NOMO-1 treated with DMSO at 0.1 percent for 48 hours (cell line): ENCODE measurements at regions not wholly inside any gene's neighbourhood (a gene's known extent, or its start where the extent isn't known, plus 50 kb on each side); places are given as distances from the start of the nearest gene placed in this dataset.
"Not testable (repeated sequence)": the region's sequence is repeated elsewhere in the genome, so short reads cannot be mapped to it uniquely, and the experiment has no call there.

ENCODE experiments used
- DNase-seq: peaks from one replicate; lab custom pipeline; 2025; ENCODE audit not compliant: unreplicated experiment; lab: John Stamatoyannopoulos, UW

GRCh38 chr6:159416891-159417560, 247.8 kb downstream of the FNDC1 start:
- no peak for DNase-seq

DNA sequence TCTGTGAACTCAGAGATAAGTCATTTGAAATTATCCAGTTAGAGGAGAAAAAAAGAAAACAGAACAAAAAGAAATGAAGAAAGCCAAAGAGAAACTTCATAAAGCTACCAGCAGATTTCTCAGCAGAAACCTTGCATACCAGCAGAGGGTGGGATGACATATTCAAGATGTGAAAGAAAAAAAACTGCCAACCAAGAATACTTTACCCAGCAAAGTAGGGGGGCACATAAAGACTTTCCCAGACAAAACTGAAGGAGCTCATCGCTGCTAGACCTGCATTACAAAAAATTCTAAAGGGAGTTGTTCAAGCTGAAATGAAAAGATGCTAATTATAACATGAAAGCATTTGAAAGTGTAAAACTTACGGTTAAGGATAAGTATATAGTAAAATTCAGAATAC, 246.3 kb downstream of the FNDC1 start:
- DNase-seq, result no peak

DNA sequence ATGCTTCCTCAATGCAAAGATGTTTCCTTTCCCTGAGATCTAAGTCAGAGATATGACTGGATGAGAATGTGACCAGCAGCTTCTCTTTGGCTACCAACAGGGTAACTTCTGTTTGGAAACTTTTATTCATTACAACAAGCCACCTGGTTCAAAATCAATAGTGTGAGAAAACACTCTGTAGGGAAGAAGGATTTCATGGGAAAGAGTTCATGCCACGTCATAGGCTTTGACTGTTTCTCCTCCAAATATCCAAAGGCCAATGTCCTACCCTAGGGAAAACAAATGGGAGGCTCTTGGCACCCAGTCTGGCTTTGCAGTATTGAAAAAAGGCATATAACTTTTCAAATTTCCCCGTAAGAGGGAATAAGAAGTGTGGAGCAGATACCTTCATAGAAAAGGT, 245.5 kb downstream of the FNDC1 start:
- no peak for DNase-seq

DNA sequence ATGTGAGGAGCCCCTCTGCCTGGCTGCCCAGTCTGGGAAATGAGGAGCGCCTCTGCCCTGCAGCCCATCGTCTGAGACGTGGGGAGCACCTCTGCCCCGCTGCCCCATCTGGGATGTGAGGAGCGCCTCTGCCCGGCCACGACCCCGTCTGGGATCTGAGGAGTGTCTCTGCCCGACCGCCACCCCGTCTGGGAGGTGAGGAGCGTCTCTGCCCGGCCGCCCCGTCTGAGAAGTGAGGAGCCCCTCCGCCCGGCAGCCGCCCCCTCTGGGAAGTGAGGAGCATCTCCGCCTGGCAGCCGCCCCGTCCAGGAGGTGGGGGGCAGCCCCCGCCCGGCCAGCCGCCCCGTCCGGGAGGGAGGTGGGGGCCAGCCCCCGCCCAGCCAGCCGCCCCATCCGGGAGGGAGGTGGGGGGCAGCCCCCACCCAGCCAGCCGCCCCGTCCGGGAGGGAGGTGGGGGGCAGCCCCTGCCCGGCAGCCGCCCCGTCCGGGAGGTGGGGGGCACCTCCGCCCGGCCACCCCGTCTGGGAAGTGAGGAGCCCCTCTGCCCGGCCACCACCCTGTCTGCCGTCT, 238.1 kb downstream of the FNDC1 start:
- DNase-seq, result not testable (repeated sequence)

DNA sequence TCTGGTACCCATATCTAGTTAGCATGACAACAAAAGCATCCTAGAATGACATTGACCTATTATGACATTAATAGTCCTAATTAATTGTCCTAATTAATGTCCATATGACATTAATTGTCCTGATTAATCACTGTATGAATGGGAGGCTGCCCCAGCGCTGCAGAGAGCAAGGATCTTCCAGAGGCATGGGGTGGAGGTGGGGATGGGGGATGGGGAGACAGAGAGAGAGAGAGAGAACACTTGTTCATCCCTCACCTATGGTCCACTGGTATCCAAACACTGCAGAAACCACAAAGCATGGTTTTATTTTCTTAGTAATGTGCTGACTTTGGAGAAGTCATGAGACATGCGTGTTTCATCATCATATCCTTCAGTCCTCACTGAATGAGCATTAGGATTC, 235.1 kb downstream of the FNDC1 start:
- DNase-seq, result no peak

DNA sequence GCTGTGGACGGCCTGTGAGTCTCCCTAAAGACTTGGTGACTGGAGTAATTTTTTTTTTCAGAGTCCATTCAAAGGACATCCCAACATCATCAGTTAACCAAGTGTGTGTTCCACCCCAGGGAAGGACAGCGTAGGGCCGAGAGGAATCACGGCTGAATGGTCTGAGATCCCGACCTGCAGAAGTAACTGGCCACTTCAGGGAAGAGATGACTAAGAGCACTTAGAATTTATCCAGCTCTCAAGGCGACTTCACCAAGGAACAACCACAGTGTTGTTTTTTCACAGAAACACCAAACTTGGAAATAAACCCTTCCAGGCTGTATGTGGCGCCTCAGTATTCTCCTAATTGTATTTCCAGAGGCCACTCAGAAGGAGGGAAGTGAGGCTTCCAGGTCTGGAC, 231.6 kb downstream of the FNDC1 start:
- no peak for DNase-seq

DNA sequence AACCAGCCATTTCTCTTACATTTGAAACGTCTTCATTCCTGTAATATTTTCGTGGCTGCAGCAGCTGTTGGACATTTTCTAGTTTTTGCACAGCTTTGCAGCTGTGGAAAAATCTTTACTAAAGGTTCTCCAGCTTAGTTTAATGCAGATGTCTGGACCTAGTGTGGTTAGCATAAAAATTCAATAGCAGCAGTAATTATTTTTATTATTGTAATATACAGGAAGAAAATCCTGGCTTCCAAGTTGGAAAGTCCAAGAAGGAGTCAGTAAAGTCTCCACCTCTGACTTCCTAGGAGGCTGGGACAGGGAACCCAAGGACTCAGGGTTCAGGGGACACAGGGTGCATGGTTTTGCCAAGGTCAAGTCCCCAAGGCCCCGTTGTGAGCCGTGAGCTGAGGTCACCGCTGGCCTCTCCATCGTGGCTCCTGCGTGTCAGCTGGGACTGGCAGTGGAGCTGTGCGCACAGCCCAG, 230.6 kb downstream of the FNDC1 start:
- no peak for DNase-seq

GRCh38 chr6:159398633-159399032, 229.4 kb downstream of the FNDC1 start:
- DNase-seq, result no peak

DNA sequence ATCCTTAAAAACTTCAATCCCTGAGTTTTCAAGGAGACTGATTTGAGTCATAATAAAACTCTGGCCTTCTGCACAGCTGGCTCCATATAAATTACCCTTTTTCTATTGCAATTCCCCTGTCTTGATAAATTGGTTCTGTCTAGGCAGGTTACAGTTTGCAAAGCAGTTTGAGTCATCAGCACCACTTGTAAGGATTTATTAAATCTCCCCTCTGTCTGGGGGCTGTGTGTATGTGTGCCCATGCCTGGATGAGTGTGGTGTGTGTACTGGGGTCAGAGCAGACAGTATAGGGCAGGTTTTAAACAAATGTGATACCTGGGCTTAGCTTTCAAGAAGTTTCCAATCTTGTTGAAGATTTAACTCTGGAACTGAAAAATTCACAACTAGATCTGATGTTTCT, 228.6 kb downstream of the FNDC1 start:
- DNase-seq, result no peak

DNA sequence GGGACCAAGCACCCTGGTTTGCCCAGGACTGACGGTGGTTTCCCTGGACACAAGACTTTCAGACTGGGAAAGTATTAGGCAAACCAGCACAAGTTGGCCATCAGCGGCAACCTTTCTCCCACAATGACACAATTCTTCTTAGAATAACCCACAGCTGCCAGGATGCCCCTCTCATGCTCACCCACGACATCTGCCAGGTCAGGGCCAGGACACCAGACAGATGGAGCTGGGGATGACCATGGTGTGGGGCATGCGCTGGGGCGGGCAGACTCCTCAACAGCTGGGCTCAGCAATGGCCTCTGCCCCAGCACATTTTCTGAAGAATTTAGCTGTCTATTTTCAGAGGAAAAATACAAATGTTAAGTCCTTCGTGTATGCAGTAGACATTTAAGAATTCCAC, 226.4 kb downstream of the FNDC1 start:
- no peak for DNase-seq

DNA sequence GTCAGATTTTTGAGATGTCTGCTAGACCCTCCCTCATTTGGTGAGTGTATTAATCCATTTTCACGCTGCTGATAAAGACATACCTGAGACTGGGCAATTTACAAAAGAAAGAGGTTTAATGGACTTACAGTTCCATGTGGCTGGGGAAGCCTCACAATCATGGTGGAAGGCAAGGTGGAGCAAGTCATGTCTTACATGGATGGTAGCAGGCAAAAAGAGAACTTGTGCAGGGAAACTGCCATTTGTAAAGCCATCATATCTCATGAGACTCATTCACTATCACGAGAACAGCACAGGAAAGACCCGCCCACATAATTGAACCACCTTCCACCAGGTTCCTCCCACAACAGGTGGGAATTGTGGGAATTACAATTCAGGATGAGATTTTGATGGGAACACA, 223.5 kb downstream of the FNDC1 start:
- not testable (repeated sequence) for DNase-seq

DNA sequence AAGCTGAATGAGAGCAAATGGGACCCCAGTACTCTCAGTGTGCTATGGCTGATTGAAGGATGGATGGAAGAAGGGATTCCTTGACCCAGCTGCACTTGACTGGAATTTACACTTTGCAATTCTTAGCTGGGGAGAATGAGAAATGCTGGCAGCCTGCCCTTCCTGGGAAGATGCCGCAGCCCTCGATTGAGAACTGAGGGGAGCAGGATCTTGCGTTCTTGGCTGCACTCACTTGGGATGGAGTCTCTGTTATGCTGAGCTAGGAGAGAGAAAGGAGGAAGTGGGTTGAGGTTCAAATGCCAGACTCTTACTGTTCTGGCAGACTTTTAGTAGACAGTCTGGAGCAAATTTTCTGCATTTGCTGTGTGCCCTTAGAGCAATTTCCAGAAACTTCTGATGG, 221.2 kb downstream of the FNDC1 start:
- DNase-seq, result no peak

- DNase-seq, result no peak
Observed at GRCh38 chr6:159389695-159390094, 220.5 kb downstream of the FNDC1 start.

DNA sequence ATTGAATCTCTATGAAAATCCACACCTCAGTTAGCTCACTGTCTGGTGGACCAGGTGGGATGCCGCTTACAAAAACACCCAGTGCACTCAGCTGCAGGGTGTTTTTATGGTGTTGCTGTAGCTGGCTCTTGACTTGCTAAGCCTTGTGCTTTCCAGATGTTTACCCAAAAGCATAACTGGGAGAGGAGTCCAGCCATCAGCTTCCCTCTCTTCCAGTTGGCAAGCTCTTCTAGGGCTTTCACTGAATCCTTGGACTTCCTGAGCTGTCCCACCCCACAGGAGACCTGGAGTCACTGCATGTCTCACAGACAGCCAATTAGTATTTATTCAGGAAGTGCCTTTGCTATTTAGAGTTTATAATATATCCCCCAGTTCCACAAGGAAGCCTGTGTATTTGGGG, 210.9 kb downstream of the FNDC1 start:
- DNase-seq, result no peak

GRCh38 chr6:159378411-159379328, 209.5 kb downstream of the FNDC1 start:
- no peak for DNase-seq

DNA sequence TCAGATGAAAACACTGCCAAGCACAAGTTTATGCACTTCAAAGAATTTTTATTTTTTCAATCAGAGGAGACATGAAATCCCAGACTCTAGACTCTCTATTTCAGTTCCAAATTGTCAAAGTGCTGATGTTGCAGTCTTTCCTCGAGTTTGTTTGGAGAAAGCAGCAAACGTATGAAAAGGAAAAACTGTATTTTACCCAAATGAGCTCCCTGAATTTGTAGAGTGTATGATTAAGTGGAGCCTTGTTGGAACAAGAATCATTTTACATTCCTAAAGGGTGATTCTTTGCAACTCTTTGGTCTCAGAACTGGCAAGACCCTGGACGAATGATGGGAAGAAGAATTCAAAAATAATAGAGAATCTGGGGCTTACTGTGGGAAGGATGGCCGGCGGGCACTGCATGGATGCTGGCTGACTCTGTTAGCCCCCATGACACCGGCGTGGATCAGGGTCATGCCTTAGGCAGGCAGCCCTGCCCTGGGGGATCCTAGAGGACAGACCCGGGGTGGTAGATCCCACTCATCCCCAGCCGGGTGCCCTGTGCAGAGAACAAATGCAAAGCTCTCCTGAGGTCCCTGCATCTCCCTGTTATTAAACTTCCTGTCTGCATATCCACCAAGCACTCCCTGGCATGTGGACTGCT, 207.4 kb downstream of the FNDC1 start:
- DNase-seq, result no peak

- DNase-seq, result no peak
Observed at GRCh38 chr6:159375014-159375413, 205.8 kb downstream of the FNDC1 start.

DNA sequence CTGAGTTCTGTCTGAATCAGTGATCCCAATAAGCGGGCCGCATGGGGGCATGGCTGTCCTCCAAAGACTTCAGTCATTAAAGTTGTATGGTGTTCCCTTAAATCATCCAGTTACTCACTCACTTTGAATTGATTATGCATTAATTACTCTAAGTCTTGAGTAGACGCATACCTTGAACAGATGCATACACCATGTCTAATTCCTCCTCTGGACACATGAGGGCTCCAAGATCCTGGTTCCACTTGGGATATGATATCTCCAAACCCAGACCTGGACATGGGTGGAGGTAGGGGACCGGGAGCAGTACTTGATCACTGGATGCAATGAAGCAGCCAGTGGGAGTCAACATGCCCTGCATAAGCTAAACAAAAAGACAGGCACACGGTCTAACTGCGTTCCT, 204.5 kb downstream of the FNDC1 start:
- no peak for DNase-seq

GRCh38 chr6:159372333-159372732, 203.1 kb downstream of the FNDC1 start:
- DNase-seq, result no peak

- no peak for DNase-seq
Observed at GRCh38 chr6:159360306-159360705, 191.1 kb downstream of the FNDC1 start.

DNA sequence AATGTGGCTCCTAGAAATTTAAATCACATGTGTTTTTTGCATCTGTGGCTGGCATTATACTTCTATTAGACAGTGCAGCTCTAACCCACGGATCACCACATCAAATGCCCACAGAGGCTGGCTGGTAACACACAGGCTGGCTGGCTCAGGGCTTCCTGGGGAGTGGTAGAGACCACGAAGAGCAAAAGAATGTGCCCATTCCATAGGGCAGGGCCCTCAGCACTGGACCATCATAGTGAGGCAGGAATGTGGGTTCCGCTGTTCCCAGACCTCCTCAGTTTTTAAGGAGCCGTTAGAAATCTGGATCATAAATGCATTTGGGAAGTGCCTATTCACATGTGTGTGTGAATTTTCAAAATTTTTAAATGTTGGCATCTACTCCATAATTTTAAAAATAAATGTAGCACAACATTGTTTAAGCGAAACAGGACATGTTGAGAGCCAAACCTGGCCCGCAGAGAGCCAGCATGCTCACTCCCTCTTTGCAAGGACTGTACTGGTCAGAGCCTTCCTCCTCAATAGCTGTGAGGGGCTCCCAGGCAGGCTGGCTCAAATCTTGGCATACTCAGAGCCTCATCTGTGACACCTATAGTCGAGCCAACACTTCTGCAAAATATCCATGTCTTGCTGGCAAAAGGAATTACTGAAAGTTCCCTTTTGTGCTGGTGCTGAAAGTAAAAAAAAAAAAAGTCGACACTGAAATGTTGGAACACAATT, 190.5 kb downstream of the FNDC1 start:
- DNase-seq, result no peak
